Heart left ventricle (tissue), 13 donors: ENCODE measurements at regions not wholly inside any gene's neighbourhood (a gene's known extent, or its start where the extent isn't known, plus 50 kb on each side); places are given as distances from the start of the nearest gene placed in this dataset.

Experiments
- CTCF ChIP-seq, 12 donors: fragments of 200-600 bp; sonication (generic) in 4 of 12; IDR thresholded peaks; one replicate each; pipeline versions ENCODE4 v1.5.0 to v1.8.0; 2018 to 2022; ENCODE audit warnings: antibody characterized with exemption in 12 of 12, mild to moderate bottlenecking in 5 of 12
- POLR2A ChIP-seq, 2 donors: fragments of 450-650 bp; IDR thresholded peaks; one replicate each; pipeline ENCODE4 v1.6.1; 2017; ENCODE audit warnings: antibody characterized with exemption in 2 of 2, mild to moderate bottlenecking in 2 of 2, moderate library complexity in 2 of 2
- donor health status: ischemic (EF 13 %, LVEDD 7.1; RV severe dilation, severe dysfunction).
- donor health status: DM: no; HTN: yes; CAD: no.
- donor health status: DM: no; HTN: no; CAD: no.
- donor health status: ischemic (EF 25% LVEDD 6.9; RV normal size, moderate dysfunction).
- donor health status: ischemic (EF 25% LVEDD 5.7; RV mildly dilated, moderate dysfunction).
- donor health status: ischemic (EF 35%, LVEDD 5.7; RV mildly dilated, moderate dysfunction).
- donor health status: nonischemic (EF 11% LVEDD 7.7; RV severe dilation, severe dysfunction).
- donor health status: DM: yes; HTN: yes; CAD: no.
- donor health status: PGD.
- donor health status: ischemic (EF 29% LVEDD 5.4; RV normal size, mild dysfunction).
- donor health status: nonischemic (EF 23%, LVEDD 6.1; RV moderate dilation, normal function).

- TF ChIP-seq CTCF (IDR thresholded peaks at IDR 0.05): no peak
- no peak for TF ChIP-seq POLR2A (IDR thresholded peaks at IDR 0.05)
Observed at GRCh38 chr13:74769333-74769732, 635.1 kb upstream of the KLF12 start.
